HG03565 (cell line): ENCODE measurements at regions not wholly inside any gene's neighbourhood (a gene's known extent, or its start where the extent isn't known, plus 50 kb on each side); places are given as distances from the start of the nearest gene placed in this dataset.

Experiments used
- ATAC-seq: cut with Tn5 transposase; IDR thresholded peaks from one replicate; pipeline ENCODE4 v1.9.1; 2021; ENCODE audit warnings: mild to moderate bottlenecking, moderate library complexity; ENCODE audit not compliant: unreplicated experiment

GRCh38 chr1:214202992-214203391 lies 78.0 kb upstream of the SMYD2 start:
- ATAC-seq: no peak

GRCh38 chr1:214205053-214205452 lies 75.9 kb upstream of the SMYD2 start:
- no peak for ATAC-seq

GRCh38 chr1:214208460-214208859 lies 72.5 kb upstream of the SMYD2 start:
- no peak for ATAC-seq

- ATAC-seq: no peak
Observed at GRCh38 chr1:214209260-214209808, 71.6 kb upstream of the SMYD2 start.

DNA sequence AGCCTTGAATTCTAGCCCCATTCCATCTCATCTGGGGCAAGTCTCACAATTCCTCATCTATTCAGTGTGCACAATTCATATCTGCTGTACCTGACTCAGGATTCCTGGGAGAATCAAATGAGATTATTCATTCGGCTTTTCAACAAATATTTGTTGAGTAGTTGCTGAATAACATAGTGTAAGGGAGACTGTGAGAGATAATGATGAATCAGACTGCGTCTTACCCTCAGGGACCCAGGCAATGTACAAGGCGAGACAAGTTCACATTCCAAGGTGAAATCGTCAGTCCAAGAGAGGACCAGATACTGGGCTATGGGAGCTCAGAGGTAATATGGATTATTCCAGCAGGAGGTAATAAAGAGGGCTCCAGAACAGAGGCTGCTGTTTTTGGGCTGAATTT lies 67.8 kb upstream of the SMYD2 start:
- ATAC-seq: no peak

- ATAC-seq: no peak
Observed at GRCh38 chr1:214214851-214215250, 66.1 kb upstream of the SMYD2 start.

- no peak for ATAC-seq
Observed at GRCh38 chr1:214215583-214215982, 65.4 kb upstream of the SMYD2 start.

DNA sequence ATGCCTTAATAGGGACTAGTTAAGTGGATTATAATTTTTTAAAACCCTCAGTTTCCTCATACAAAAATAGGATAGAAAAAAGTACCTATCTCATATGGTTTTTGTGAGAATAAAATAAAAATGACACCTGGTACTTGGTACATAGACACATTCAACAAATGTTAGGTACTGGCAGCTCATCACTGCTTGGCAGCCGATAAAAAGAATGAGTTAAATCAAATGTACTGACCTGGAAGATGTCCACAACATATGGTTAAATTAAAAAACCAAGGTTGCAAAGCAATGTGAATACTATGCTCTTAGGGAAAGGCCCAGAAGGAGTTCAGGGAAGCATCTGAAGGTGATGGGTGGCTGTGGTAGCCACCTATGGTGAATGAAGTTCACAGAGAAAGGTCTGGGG lies 64.9 kb upstream of the SMYD2 start:
- ATAC-seq: no peak

DNA sequence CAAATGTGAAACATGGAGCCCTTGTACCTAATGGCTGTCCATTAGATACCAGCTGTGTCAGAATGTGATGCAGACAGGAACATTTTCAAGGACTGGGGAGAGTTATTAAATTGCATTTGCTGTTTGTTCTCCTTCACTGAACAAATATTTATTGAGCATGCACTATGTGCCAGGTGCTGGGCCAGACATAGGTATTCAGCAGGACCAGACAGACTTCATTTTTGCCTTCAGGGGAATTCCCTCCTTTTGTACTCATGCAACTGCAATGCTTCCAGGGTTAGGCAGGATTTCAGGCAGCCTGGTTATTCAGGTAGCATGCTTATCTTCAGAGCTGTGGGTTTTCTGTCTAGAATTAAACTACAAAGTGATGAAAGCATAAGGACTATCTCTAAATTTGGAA lies 64.2 kb upstream of the SMYD2 start:
- ATAC-seq: no peak

DNA sequence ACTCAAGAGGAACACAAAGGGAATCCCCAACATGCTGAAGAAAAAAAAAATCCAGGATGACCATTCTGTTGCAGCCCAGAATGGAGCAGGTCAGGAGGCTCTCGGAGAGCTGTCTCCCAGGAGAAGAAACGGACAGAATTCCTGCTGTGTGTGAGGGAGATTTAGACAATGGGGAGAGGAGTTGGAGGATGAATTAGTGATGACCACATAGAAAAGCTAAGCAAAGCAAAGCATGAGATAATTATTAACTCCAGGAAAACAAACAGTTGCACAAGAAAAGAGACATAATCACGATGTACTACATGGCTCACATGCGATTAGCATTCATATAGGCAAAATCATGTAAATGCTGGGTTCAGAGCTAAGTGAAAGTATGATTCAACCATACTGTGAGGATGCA lies 61.1 kb upstream of the SMYD2 start:
- no peak for ATAC-seq

DNA sequence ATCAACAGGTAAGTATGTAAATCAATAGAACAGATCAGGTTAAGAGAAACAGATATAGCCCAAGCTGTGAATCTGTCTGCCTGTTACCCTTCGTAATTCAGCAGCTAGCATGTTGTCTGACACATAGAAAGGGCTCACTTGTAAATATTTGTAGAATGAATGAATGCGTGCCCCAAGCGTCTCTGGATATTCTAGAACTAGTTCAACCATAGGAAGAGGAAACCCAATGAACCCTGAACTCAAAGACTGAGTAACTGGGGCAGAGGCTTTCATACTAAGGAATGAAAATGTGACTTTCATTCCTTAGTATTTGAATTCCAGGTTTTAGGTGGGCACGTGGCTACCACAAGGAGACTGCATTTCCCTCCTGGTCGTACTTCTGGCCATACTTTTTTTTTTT lies 60.1 kb upstream of the SMYD2 start:
- no peak for ATAC-seq

GRCh38 chr1:214224611-214225354 lies 56.2 kb upstream of the SMYD2 start:
- ATAC-seq: no peak

DNA sequence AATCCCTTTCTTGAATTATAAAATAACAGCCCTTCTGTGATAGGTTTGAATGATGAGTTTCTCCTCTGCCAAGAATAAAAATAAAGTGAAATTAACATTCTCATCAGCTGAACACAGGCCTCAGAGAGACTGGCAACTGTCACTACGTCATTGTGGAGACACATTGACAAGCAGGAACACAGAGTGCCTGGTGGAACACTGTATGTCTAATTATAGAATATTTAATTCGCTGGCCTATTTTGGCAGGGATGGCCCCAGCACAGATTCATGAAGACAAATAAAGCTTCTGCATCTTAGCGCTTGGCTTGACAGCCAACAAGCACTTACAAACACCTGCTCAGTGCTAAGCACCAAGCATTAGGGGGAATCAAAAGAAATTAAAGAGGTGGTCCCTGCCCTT lies 52.0 kb upstream of the SMYD2 start:
- no peak for ATAC-seq

DNA sequence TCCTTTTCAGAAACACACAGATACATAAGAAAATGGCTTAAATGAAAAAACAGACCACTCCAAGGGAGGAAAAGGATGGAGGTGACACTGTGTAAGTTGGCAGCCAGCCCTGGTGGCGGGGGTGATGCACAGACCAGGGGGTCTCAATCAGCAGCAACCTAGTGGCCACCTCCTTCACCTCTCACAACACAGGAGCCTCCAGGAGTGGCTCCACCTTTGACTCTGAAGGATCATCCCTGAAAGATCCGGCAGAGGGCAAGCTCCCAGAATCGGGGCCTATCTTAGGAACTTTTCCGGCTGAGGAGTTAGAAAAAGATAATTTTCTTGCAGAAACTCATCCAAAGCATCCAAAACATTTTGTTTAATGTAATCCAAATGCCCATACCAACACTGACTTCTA lies 51.2 kb upstream of the SMYD2 start:
- no peak for ATAC-seq
